Lower leg skin (tissue), 4 donors: ENCODE measurements at regions not wholly inside any gene's neighbourhood (a gene's known extent, or its start where the extent isn't known, plus 50 kb on each side); places are given as distances from the start of the nearest gene placed in this dataset.

Experiments used
- DNase-seq, 2 donors: peaks; one replicate each; pipeline ENCODE4 v3.0.0-alpha.2; 2019; ENCODE audit warnings: low spot score in 2 of 2
- H3K4me3 ChIP-seq: fragments of 200-600 bp; sonication (generic); 2 replicates; pipeline ENCODE4 v1.5.1; 2017; ENCODE audit warnings: mild to moderate bottlenecking, low read depth; ENCODE audit not compliant: poor library complexity, severe bottlenecking
- POLR2A ChIP-seq, 2 donors: fragments of 450-650 bp; IDR thresholded peaks; one replicate each; pipeline ENCODE4 v1.6.1; 2016 to 2017; ENCODE audit warnings: antibody characterized with exemption in 2 of 2, mild to moderate bottlenecking in 1 of 2, moderate library complexity in 1 of 2
- WGBS, 2 donors: methylation state at CpG; one replicate each; pipeline ENCODE4 v1.1.5; 2018; 5-methylcytosine and 5-hydroxymethylcytosine counted together
- intact Hi-C: fragments of 100-400 bp; cut with DNase I; formaldehyde crosslinking; loops from one replicate; pipeline ENCODE4 v1.15.0; 2023; ENCODE audit warnings: low total_unique reads
- TF ChIP-seq, protein P1 (sequence below), 3 donors: fragments of 450-650 bp; IDR thresholded peaks; one replicate each; pipeline ENCODE4 v1.5.1; 2016; ENCODE audit warnings: antibody characterized with exemption in 3 of 3, mild to moderate bottlenecking in 3 of 3, moderate library complexity in 2 of 3

GRCh38 chr12:25368557-25368956 lies 117.8 kb upstream of the KRAS start:
- no peak for DNase-seq
- intact Hi-C loops = no loop called here
- H3K4me3 ChIP-seq = no peak overlapping the region
- TF ChIP-seq, protein P1, sequence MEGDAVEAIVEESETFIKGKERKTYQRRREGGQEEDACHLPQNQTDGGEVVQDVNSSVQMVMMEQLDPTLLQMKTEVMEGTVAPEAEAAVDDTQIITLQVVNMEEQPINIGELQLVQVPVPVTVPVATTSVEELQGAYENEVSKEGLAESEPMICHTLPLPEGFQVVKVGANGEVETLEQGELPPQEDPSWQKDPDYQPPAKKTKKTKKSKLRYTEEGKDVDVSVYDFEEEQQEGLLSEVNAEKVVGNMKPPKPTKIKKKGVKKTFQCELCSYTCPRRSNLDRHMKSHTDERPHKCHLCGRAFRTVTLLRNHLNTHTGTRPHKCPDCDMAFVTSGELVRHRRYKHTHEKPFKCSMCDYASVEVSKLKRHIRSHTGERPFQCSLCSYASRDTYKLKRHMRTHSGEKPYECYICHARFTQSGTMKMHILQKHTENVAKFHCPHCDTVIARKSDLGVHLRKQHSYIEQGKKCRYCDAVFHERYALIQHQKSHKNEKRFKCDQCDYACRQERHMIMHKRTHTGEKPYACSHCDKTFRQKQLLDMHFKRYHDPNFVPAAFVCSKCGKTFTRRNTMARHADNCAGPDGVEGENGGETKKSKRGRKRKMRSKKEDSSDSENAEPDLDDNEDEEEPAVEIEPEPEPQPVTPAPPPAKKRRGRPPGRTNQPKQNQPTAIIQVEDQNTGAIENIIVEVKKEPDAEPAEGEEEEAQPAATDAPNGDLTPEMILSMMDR (IDR thresholded peaks at IDR 0.05) = no peak

DNA sequence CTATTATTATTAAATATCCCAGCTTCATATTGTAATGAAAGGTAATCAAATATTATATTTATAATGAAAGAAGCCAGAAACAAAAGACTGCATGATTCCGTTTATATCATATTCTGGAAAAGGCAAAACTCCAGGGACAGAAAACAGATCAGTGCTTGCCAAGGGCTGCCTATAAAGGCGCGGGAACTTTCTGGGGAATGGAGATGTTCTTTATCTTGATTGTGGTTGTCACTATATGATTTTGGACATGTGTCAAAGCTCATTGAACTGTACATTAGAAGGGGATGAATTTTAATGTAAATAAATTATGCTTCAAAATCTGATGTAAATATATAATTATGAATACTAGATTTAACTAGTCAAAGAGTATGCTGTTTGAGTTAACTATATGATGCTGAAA lies 115.4 kb upstream of the KRAS start:
- intact Hi-C loops = no loop called here
- no peak for DNase-seq
- TF ChIP-seq, protein P1 (IDR thresholded peaks at IDR 0.05) = no peak
- no peak for TF ChIP-seq POLR2A (IDR thresholded peaks at IDR 0.05)
- no peak overlapping the region for H3K4me3 ChIP-seq
- WGBS, 2 donors = 43 to 56% methylated on average over 3 of the region's 3 CpGs

DNA sequence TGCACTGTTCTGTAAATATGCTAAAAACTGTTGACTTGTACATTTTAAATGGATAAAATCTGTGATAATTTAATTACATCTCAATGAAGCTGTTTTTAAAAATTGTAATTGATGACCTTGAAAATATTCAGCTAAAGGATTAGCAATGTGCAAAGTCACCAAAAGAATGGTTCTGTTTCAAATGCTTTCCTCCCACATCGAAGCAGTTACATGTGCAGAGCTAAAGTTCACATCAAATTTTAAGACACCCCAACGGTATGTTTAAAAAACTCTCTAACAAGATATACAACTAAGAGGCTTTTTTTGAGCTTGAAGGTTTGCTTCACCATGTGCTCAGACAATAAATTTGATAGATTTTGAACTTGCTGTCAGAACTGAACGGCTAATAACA lies 114.6 kb upstream of the KRAS start:
- intact Hi-C loops = no loop called here
- 29 to 35% methylated on average over 3 of the region's 3 CpGs for WGBS, 2 donors
- no peak overlapping the region for H3K4me3 ChIP-seq
- TF ChIP-seq, protein P1 (IDR thresholded peaks at IDR 0.05) = no peak
- TF ChIP-seq POLR2A (IDR thresholded peaks at IDR 0.05) = no peak
- no peak for DNase-seq

DNA sequence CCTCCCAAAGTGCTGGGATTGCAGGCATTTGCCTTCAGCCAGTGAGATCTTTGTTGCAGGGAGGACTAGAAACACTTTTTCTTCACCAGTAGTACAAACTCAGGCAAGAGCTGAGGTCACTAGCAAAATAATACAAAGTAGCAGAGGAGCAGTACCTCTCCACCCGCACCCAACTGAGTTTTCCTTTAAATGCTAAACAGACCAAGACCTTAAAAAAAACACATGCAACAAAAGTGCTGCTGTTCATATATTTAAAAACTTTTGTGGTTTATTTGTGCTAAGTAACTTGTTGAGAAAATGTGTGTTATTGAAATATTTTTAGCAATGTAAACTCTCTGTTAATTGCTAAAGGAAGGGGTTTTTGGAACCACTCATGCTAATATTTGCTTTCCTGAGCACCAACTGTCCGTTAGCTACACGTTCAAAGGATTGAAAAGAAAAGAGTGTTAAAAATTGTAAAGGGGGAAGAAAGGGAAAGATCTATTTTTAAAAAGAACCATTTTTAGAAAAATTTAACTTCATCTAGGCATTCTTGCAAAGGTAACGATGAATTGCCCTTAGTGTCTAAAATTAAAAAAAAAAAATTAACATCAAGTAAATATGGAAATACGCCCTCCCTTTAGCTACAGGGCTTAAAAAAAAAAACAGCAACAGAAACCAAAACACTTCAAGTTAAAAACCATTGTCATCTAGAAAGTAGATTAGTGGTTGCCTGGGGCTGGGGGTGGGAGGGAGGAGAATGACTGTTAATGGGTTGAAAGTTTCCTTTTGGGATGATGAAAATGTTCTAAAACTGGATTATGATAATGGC lies 114.0 kb upstream of the KRAS start:
- intact Hi-C loops = no loop called here
- no peak overlapping the region for H3K4me3 ChIP-seq
- WGBS, 2 donors = 51 to 63% methylated on average over 5 of the region's 5 CpGs
- TF ChIP-seq, protein P1 (IDR thresholded peaks at IDR 0.05) = no peak
- TF ChIP-seq POLR2A (IDR thresholded peaks at IDR 0.05) = no peak
- DNase-seq = no peak

- H3K4me3 ChIP-seq = no peak overlapping the region
- 52 to 64% methylated on average over 4 of the region's 4 CpGs for WGBS, 2 donors
- TF ChIP-seq, protein P1 (IDR thresholded peaks at IDR 0.05) = no peak
- no peak for TF ChIP-seq POLR2A (IDR thresholded peaks at IDR 0.05)
- DNase-seq = no peak
- intact Hi-C loops = no loop called here
Measured at GRCh38 chr12:25362646-25363045, 111.9 kb upstream of the KRAS start.

- intact Hi-C loops = no loop called here
- H3K4me3 ChIP-seq = no peak overlapping the region
- no peak for DNase-seq
- WGBS, 2 donors = 88 to 96% methylated on average over 2 of the region's 2 CpGs
- TF ChIP-seq POLR2A (IDR thresholded peaks at IDR 0.05) = no peak
- TF ChIP-seq, protein P1 (IDR thresholded peaks at IDR 0.05) = no peak
Measured at GRCh38 chr12:25361511-25361910, 110.8 kb upstream of the KRAS start.
